Parathyroid adenoma (tissue), 2 donors: ENCODE measurements at regions not wholly inside any gene's neighbourhood (a gene's known extent, or its start where the extent isn't known, plus 50 kb on each side); places are given as distances from the start of the nearest gene placed in this dataset.

ENCODE experiments used
- H2AFZ ChIP-seq: fragments of 300-600 bp; sonication (generic); one replicate; pipeline ENCODE4 v1.7.0; 2017; ENCODE audit warnings: antibody characterized with exemption, mild to moderate bottlenecking
- H3K27ac ChIP-seq: fragments of 300-600 bp; sonication (generic); one replicate; pipeline ENCODE4 v1.7.0; 2017
- H3K27me3 ChIP-seq: fragments of 300-600 bp; sonication (generic); one replicate; pipeline ENCODE4 v1.7.0; 2017; ENCODE audit warnings: low read length; ENCODE audit not compliant: control insufficient read depth, insufficient read depth
- H3K36me3 ChIP-seq: fragments of 300-600 bp; sonication (generic); one replicate; pipeline ENCODE4 v1.7.0; 2017; ENCODE audit warnings: low read length; ENCODE audit not compliant: control insufficient read depth, insufficient read depth
- H3K4me1 ChIP-seq: fragments of 300-600 bp; sonication (generic); one replicate; pipeline ENCODE4 v1.7.0; 2017; ENCODE audit warnings: control low read depth
- H3K4me2 ChIP-seq: fragments of 300-600 bp; sonication (generic); one replicate; pipeline ENCODE4 v1.7.0; 2017; ENCODE audit warnings: low read length
- H3K4me3 ChIP-seq: fragments of 300-600 bp; sonication (generic); one replicate; pipeline ENCODE4 v1.7.0; 2017; ENCODE audit warnings: low read depth, low read length
- H3K79me2 ChIP-seq: fragments of 300-600 bp; sonication (generic); one replicate; pipeline ENCODE4 v1.7.0; 2017; ENCODE audit warnings: control low read depth
- H3K9ac ChIP-seq: fragments of 300-600 bp; sonication (generic); one replicate; pipeline ENCODE4 v1.7.0; 2017; ENCODE audit warnings: mild to moderate bottlenecking
- H3K9me3 ChIP-seq: fragments of 300-600 bp; sonication (generic); one replicate; pipeline ENCODE4 v1.7.0; 2017; ENCODE audit warnings: low read length; ENCODE audit not compliant: control insufficient read depth
- TF ChIP-seq, protein P1 (sequence below): fragments of 300-600 bp; sonication (generic); IDR thresholded peaks from one replicate; pipeline ENCODE4 v1.7.0; 2017; ENCODE audit warnings: antibody characterized with exemption, mild to moderate bottlenecking
- donor health status: primary hyperparathyroidism.

GRCh38 chr16:76612497-76612896 lies 335.3 kb downstream of the CNTNAP4 start:
- H3K4me1 ChIP-seq = no peaks in the 10 kb centered on the region
- H3K4me2 ChIP-seq = no peak overlapping the region
- no peak overlapping the region for H2AFZ ChIP-seq
- TF ChIP-seq, protein P1, sequence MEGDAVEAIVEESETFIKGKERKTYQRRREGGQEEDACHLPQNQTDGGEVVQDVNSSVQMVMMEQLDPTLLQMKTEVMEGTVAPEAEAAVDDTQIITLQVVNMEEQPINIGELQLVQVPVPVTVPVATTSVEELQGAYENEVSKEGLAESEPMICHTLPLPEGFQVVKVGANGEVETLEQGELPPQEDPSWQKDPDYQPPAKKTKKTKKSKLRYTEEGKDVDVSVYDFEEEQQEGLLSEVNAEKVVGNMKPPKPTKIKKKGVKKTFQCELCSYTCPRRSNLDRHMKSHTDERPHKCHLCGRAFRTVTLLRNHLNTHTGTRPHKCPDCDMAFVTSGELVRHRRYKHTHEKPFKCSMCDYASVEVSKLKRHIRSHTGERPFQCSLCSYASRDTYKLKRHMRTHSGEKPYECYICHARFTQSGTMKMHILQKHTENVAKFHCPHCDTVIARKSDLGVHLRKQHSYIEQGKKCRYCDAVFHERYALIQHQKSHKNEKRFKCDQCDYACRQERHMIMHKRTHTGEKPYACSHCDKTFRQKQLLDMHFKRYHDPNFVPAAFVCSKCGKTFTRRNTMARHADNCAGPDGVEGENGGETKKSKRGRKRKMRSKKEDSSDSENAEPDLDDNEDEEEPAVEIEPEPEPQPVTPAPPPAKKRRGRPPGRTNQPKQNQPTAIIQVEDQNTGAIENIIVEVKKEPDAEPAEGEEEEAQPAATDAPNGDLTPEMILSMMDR = no peak
- no peaks in the 10 kb centered on the region for H3K36me3 ChIP-seq
- H3K9me3 ChIP-seq = no peaks in the 10 kb centered on the region
- no peaks in the 10 kb centered on the region for H3K79me2 ChIP-seq
- no peaks in the 10 kb centered on the region for H3K27me3 ChIP-seq
- no peak overlapping the region for H3K4me3 ChIP-seq
- no peak overlapping the region for H3K27ac ChIP-seq
- H3K9ac ChIP-seq = no peak overlapping the region

- Histone ChIP-seq H3K4me1 (no peaks in the 10 kb centered on the region), H3K27me3 (no peaks in the 10 kb centered on the region), H3K9me3 (no peaks in the 10 kb centered on the region), H2AFZ (no peak overlapping the region), H3K9ac (no peak overlapping the region), H3K4me3 (no peak overlapping the region), H3K4me2 (no peak overlapping the region), H3K27ac (no peak overlapping the region), H3K36me3 (no peaks in the 10 kb centered on the region), H3K79me2 (no peaks in the 10 kb centered on the region)
- TF ChIP-seq, protein P1 = no peak
Measured at GRCh38 chr16:76614269-76614668, 337.1 kb downstream of the CNTNAP4 start.

DNA sequence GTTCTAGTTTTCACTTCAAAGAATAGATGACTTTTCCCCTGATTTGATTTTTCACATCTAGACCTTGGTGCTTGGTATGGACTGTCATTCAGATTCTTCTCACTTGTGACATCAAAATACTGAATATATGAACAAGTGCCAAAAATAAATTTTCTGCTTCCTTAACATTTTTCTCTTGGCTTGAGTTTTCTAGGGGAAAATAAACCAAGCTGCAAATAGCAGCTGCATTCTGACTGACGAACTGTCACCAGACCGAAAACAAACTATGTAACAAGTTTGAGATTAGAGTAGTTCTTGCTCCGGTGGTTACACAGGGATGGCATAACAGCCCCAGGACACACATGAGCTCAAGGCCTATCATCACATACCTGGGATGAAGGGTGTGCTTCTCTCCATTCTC lies 345.7 kb downstream of the CNTNAP4 start:
- Histone ChIP-seq H3K27ac (no peak overlapping the region), H3K4me3 (no peak overlapping the region), H2AFZ (no peak overlapping the region), H3K27me3 (no peaks in the 10 kb centered on the region), H3K4me1 (no peaks in the 10 kb centered on the region), H3K9ac (no peak overlapping the region), H3K4me2 (no peak overlapping the region), H3K36me3 (no peaks in the 10 kb centered on the region), H3K9me3 (no peaks in the 10 kb centered on the region), H3K79me2 (no peaks in the 10 kb centered on the region)
- TF ChIP-seq, protein P1 = no peak

DNA sequence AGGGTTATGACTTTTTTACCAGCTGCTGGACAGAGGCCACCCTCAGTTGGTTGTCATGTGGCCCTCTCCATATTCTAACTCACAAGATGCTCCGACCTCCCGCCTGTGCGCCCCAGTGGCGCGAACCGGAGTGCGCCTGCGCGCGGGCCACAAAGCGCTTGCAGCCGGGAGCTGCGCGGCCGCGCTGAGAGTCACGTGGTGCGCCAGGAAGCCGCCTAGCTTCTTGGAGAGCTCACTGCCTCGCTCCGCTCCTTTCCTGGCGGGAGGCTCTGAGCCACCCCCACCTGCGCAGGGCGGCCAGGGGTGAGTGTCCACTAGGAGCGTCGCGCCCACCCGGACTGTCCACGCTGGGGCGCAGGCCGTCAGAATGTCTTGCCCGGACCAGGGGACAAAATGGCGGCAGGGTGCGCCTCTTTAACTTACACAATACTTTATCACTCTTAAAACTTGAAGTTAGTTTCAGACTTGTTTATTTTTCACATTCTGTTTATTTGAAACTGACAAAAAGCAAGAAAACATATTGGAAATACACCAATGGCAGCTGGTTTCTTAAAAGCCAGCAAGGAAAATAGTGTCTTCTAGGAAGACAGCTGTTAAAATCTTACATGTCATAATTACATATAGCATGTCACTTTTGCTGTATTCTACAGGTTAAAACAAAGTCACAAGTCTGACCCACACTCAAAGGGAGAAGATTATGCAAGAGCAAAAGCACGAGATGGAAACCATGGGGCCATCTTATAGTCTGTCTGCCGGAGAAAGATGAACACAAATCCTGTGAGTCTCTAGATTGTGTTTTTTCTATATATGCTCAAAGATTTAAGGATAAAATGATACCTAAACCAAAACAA lies 357.9 kb downstream of the CNTNAP4 start:
- no peaks in the 10 kb centered on the region for H3K4me1 ChIP-seq
- TF ChIP-seq, protein P1 = no peak
- no peak overlapping the region for H3K4me3 ChIP-seq

More for the DNA sequence above, 357.9 kb downstream of the CNTNAP4 start:
- Histone ChIP-seq H3K79me2 (no peaks in the 10 kb centered on the region), H3K4me2 (no peak overlapping the region), H3K9ac (no peak overlapping the region), H3K9me3 (no peaks in the 10 kb centered on the region), H3K27me3 (no peaks in the 10 kb centered on the region), H3K36me3 (no peaks in the 10 kb centered on the region), H2AFZ (no peak overlapping the region), H3K27ac (no peak overlapping the region)
